ENCODE measurements at regions not wholly inside any gene's neighbourhood (a gene's known extent, or its start where the extent isn't known, plus 50 kb on each side); places are given as distances from the start of the nearest gene placed in this dataset.

DNA sequence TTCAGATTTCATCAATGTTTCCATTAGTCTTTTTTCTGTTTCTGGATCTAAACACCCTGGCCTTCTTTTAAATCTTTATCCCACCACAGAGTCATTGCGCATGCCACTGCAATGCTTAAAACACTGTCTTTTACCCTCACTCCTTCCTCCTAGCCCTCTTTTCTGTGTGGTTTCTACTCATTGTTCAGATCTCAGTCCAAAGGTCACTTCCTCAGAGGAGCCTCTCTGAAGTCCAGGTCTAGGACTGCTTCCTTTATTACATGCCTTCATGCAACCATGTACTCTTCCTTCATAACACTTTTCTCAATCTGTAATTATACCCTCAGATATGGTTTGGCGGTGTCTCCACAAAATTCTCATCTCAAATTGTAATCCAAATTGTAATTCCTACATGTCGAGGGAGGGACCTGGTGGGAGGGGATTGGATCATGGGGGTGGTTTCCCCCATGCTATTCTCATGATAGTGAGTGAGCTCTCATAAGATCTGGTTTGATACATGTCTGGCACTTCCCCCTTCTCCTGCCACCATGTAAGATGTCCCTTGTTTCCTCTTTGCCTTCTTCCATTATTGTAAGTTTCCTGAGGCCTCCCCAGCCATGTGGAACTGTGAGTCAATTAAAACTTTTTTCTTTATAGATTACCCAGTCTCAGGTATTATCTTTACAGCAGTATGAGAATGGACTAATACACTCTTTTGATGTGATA is 808.9 kb downstream of the DIAPH3 start:
- no peaks in the 10 kb centered on the region for H3K9me3 ChIP-seq
- DNase-seq (ENCODE audit: low spot score in 2 of 2), result no peak
- H3K27ac ChIP-seq, result no peak overlapping the region
- no peaks in the 10 kb centered on the region for H3K4me1 ChIP-seq
- no peaks in the 10 kb centered on the region for H3K27me3 ChIP-seq
- no peak overlapping the region for H3K4me3 ChIP-seq
- TF ChIP-seq, protein P1, sequence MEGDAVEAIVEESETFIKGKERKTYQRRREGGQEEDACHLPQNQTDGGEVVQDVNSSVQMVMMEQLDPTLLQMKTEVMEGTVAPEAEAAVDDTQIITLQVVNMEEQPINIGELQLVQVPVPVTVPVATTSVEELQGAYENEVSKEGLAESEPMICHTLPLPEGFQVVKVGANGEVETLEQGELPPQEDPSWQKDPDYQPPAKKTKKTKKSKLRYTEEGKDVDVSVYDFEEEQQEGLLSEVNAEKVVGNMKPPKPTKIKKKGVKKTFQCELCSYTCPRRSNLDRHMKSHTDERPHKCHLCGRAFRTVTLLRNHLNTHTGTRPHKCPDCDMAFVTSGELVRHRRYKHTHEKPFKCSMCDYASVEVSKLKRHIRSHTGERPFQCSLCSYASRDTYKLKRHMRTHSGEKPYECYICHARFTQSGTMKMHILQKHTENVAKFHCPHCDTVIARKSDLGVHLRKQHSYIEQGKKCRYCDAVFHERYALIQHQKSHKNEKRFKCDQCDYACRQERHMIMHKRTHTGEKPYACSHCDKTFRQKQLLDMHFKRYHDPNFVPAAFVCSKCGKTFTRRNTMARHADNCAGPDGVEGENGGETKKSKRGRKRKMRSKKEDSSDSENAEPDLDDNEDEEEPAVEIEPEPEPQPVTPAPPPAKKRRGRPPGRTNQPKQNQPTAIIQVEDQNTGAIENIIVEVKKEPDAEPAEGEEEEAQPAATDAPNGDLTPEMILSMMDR (IDR thresholded peaks at IDR 0.05), result no peak
- TF ChIP-seq POLR2A (IDR thresholded peaks at IDR 0.05), result no peak
- no peak for TF ChIP-seq EP300 (IDR thresholded peaks at IDR 0.05)
- 89 to 93% methylated on average over 3 of the region's 3 CpGs for WGBS, 2 donors
- no peaks in the 10 kb centered on the region for H3K36me3 ChIP-seq

DNA sequence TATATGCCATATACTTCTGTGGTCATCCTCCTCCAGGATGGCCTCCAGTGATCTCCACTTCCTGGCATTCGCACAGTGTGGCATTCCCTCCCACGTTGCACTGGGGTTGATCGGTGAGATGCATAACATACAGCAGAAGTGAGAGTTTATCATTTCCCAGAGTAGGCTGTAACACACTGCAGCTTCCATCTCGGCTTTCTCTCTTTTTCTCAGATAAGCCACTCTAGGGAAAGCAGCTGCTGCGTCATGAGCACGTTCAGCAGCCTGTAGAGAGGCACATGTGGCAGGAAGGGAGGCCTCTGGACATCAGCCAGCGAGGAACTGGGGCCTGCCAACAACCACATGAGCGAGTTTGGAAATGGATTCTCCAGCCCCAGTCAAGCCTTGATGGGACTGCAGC is 807.1 kb downstream of the DIAPH3 start:
- no peaks in the 10 kb centered on the region for H3K27me3 ChIP-seq
- no peak for TF ChIP-seq EP300 (IDR thresholded peaks at IDR 0.05)
- peak in 1 of 2 donors; percentile 16 for DNase-seq (ENCODE audit: low spot score in 2 of 2)
- H3K9me3 ChIP-seq, result no peaks in the 10 kb centered on the region
- H3K27ac ChIP-seq, result no peak overlapping the region
- H3K4me3 ChIP-seq, result no peak overlapping the region
- no peaks in the 10 kb centered on the region for H3K36me3 ChIP-seq
- WGBS, 2 donors, result 34 to 51% methylated on average over 8 of the region's 8 CpGs
- H3K4me1 ChIP-seq, result no peaks in the 10 kb centered on the region

DNA sequence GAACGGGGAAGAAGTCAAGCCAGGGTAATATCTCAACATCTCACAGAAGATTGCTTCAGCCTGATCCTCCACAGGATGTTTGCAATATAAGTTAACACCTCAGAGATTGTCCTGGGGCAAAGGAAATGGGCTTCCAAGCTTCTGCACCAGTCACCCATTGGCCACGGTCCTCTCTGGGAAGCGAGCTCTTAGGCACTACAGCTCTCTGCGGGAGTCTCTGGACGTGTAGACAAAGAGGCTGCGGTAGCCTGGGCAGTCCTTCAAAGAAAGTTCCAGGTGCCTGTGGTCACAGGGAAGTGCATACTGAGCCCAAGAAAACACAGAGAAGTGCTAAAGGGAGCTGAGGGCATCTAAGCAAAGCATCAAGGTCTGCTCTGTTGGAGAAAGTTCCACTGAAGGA is 805.7 kb downstream of the DIAPH3 start:
- no peaks in the 10 kb centered on the region for H3K36me3 ChIP-seq
- 80 to 83% methylated on average over 6 of the region's 6 CpGs for WGBS, 2 donors
- no peak for DNase-seq (ENCODE audit: low spot score in 2 of 2)
- H3K4me1 ChIP-seq, result no peaks in the 10 kb centered on the region
- TF ChIP-seq EP300 (IDR thresholded peaks at IDR 0.05) (no peak), POLR2A (IDR thresholded peaks at IDR 0.05) (no peak)
- TF ChIP-seq, protein P1 (IDR thresholded peaks at IDR 0.05), result no peak
- H3K27ac ChIP-seq, result no peak overlapping the region
- no peaks in the 10 kb centered on the region for H3K27me3 ChIP-seq
- no peak overlapping the region for H3K4me3 ChIP-seq
- no peaks in the 10 kb centered on the region for H3K9me3 ChIP-seq

DNA sequence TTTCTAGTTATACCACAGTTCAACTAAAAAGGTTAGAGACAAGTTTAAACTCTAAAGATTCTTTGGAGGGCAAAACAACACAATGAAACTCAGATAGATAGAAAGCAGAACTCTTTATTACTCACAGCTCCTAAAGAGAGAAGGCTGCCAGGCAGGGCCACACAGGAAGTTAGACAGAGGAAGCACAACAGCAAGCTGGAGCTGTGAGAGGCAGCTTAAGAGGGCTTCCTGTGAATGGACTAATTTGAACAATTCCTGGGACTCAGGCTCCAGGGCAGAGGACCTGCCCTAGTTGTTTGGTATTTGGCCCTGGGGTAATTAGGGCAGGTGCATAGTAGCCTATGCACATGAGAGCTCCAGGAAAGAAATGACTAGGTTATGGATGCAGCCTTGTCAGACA is 803.6 kb downstream of the DIAPH3 start:
- Histone ChIP-seq H3K4me1 (no peaks in the 10 kb centered on the region), H3K4me3 (no peak overlapping the region), H3K27ac (no peak overlapping the region), H3K9me3 (no peaks in the 10 kb centered on the region), H3K36me3 (no peaks in the 10 kb centered on the region), H3K27me3 (no peaks in the 10 kb centered on the region)
- no peak for TF ChIP-seq EP300 (IDR thresholded peaks at IDR 0.05)
- no peak for TF ChIP-seq POLR2A (IDR thresholded peaks at IDR 0.05)
- TF ChIP-seq, protein P1 (IDR thresholded peaks at IDR 0.05), result no peak
- no peak for DNase-seq (ENCODE audit: low spot score in 2 of 2)

DNA sequence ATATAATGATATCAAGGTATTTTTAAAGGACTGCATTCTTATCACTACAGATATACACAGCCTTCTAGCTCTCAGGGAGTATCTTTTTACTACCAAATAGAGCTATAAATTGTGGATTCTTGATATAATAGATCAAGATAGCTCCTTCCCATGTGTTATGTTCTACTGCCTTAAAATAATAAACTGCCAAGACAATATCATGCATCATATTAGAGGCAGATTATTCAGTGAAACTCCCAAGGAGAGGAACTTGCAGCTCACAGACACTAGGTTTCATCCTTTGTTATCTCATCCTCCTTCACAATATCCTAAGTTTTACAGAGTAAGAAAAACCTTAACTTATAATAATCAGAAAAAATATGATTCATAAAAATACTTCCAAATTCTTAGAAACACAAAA is 802.8 kb downstream of the DIAPH3 start:
- H3K4me1 ChIP-seq, result no peaks in the 10 kb centered on the region
- DNase-seq (ENCODE audit: low spot score in 2 of 2), result no peak
- no peaks in the 10 kb centered on the region for H3K27me3 ChIP-seq

More for the DNA sequence above, 802.8 kb downstream of the DIAPH3 start:
- H3K9me3 ChIP-seq, result no peaks in the 10 kb centered on the region
- no peak overlapping the region for H3K27ac ChIP-seq
- no peak for TF ChIP-seq POLR2A (IDR thresholded peaks at IDR 0.05)
- TF ChIP-seq, protein P1 (IDR thresholded peaks at IDR 0.05), result no peak
- no peak for TF ChIP-seq EP300 (IDR thresholded peaks at IDR 0.05)
- no peak overlapping the region for H3K4me3 ChIP-seq
- no peaks in the 10 kb centered on the region for H3K36me3 ChIP-seq

All from tibial nerve (tissue), 4 donors.